ENCODE measurements at regions not wholly inside any gene's neighbourhood (a gene's known extent, or its start where the extent isn't known, plus 50 kb on each side); places are given as distances from the start of the nearest gene placed in this dataset.

DNA sequence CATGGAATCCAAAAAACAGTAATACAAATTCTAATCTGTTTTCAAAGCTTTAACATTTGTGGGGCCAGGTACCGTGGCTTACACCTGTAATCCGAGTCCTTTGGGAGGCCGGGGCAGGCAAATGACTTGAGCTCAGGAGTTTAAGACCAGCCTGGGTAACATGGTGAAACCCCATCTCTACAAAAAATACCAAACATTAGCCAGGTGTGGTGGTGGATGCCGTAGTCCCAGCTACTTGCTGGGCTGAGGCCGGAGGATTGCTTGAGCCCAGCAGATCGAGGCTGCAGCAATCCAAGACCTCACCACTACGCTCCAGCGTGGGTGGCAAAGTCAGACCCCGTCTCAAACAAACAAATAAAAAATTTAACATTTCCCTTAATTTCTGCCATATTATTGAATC lies 74.3 kb upstream of the SALL3 start:
- no peak for TF ChIP-seq CTCF (conservative IDR thresholded peaks at IDR 0.05; ENCODE audit: low read length)
- no peak for TF ChIP-seq EZH2phosphoT487 (IDR thresholded peaks at IDR 0.05; ENCODE audit: borderline replicate concordance, low read depth, low read length)
